ENCODE measurements at regions not wholly inside any gene's neighbourhood (a gene's known extent, or its start where the extent isn't known, plus 50 kb on each side); places are given as distances from the start of the nearest gene placed in this dataset.
A peak's percentile ranks its signal among the peaks of the same experiment; 100 is the strongest.
"Not testable (repeated sequence)": the region's sequence is repeated elsewhere in the genome, so short reads cannot be mapped to it uniquely, and the experiment has no call there.

DNA sequence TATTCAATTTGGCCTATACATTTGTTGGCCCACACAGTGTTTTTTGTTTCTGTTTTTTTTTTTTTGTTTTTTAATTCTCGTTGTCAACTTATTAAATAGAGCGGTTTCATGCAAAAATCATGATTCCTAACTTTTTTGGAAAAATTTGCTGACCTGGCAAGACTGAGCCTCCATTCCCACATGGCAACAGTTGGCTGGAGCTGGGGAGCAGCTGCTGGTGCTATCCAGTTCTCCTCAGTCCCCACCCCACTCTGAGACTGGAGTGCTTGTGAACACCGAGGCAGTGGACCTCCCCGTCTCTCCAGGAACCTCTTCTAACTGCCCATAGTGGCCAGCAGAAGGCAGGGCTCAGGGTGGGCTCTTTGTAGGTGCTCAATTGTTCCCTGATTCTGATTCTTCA is 95.7 kb upstream of the OTUD4 start:
- TF ChIP-seq, protein P1, sequence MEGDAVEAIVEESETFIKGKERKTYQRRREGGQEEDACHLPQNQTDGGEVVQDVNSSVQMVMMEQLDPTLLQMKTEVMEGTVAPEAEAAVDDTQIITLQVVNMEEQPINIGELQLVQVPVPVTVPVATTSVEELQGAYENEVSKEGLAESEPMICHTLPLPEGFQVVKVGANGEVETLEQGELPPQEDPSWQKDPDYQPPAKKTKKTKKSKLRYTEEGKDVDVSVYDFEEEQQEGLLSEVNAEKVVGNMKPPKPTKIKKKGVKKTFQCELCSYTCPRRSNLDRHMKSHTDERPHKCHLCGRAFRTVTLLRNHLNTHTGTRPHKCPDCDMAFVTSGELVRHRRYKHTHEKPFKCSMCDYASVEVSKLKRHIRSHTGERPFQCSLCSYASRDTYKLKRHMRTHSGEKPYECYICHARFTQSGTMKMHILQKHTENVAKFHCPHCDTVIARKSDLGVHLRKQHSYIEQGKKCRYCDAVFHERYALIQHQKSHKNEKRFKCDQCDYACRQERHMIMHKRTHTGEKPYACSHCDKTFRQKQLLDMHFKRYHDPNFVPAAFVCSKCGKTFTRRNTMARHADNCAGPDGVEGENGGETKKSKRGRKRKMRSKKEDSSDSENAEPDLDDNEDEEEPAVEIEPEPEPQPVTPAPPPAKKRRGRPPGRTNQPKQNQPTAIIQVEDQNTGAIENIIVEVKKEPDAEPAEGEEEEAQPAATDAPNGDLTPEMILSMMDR (IDR thresholded peaks at IDR 0.05; ENCODE audit: unreplicated experiment), result no peak
- DNase-seq (ENCODE audit: low spot score in 2 of 2, unreplicated experiment in 2 of 2), result no peak
- H3K4me3 Mint-ChIP-seq, result no peak overlapping the region
- peaks cover 15% of the 10 kb centered on the region for H3K4me1 Mint-ChIP-seq
- no peaks in the 10 kb centered on the region for H3K27me3 Mint-ChIP-seq (ENCODE audit: low read depth)
- peaks cover 4% of the 10 kb centered on the region for H3K36me3 Mint-ChIP-seq
- peaks cover 12% of the 10 kb centered on the region for H3K9me3 Mint-ChIP-seq
- peak overlapping the region; percentile 11 for H3K27ac Mint-ChIP-seq

DNA sequence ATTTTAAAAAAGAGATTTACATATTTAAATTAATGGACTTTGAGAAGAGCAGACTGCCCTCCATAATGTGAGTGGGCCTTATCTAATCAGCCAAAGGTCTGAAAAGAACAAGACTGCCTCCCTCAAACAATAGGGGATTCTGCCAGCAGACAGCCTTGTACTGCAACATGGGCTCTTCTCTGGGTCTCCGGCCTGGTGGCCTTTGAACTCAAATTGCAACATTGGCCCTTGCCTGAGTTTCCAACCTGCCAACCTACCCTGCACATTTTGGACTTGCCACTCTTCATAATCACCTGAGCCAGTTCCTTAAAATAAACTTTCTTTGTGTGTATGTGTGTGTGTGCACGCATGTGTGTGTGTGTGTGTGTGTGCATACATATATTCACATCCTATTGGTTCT is 90.8 kb upstream of the OTUD4 start:
- Mint-ChIP-seq H3K27me3 (ENCODE audit: low read depth) (no peaks in the 10 kb centered on the region), H3K4me1 (no peaks in the 10 kb centered on the region), H3K9me3 (peaks cover 12% of the 10 kb centered on the region), H3K4me3 (no peak overlapping the region), H3K27ac (no peak overlapping the region), H3K36me3 (peaks cover 4% of the 10 kb centered on the region)
- no peak for DNase-seq (ENCODE audit: low spot score in 2 of 2, unreplicated experiment in 2 of 2)
- TF ChIP-seq, protein P1 (IDR thresholded peaks at IDR 0.05; ENCODE audit: unreplicated experiment), result no peak

- Mint-ChIP-seq H3K4me1 (no peaks in the 10 kb centered on the region), H3K27ac (no peak overlapping the region), H3K27me3 (ENCODE audit: low read depth) (no peaks in the 10 kb centered on the region), H3K36me3 (no peaks in the 10 kb centered on the region), H3K9me3 (no peaks in the 10 kb centered on the region), H3K4me3 (no peak overlapping the region)
- TF ChIP-seq, protein P1 (IDR thresholded peaks at IDR 0.05; ENCODE audit: unreplicated experiment), result no peak
- no peak for DNase-seq (ENCODE audit: low spot score in 2 of 2, unreplicated experiment in 2 of 2)
These were observed 86.5 kb upstream of the OTUD4 start for GRCh38 chr4:145266881-145267280.

DNA sequence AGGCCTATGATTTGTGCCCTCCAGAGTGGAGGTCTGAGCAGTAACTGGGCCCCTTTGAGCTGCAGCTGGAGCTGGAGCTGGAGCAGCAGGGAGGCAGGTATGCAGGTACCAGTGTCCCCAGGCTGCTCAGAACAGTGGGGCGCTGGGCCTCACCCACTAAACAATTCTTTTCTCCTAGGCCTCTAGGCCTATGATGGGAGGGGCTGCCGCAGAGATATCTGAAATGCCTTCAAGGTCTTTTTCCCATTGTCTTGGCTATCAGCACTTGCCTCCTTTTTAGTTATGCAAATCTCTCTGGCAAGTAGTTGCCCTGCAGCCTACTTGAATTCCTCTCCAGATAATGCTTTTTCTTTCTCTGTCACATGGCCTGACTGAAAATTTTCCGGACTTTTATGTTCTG is 79.7 kb upstream of the OTUD4 start:
- no peak for DNase-seq (ENCODE audit: low spot score in 2 of 2, unreplicated experiment in 2 of 2)
- no peak overlapping the region for H3K4me3 Mint-ChIP-seq
- TF ChIP-seq, protein P1 (IDR thresholded peaks at IDR 0.05; ENCODE audit: unreplicated experiment), result no peak
- peaks cover 2% of the 10 kb centered on the region for H3K36me3 Mint-ChIP-seq
- H3K9me3 Mint-ChIP-seq, result peaks cover 17% of the 10 kb centered on the region
- H3K27me3 Mint-ChIP-seq (ENCODE audit: low read depth), result no peaks in the 10 kb centered on the region
- H3K4me1 Mint-ChIP-seq, result no peaks in the 10 kb centered on the region
- H3K27ac Mint-ChIP-seq, result no peak overlapping the region

DNA sequence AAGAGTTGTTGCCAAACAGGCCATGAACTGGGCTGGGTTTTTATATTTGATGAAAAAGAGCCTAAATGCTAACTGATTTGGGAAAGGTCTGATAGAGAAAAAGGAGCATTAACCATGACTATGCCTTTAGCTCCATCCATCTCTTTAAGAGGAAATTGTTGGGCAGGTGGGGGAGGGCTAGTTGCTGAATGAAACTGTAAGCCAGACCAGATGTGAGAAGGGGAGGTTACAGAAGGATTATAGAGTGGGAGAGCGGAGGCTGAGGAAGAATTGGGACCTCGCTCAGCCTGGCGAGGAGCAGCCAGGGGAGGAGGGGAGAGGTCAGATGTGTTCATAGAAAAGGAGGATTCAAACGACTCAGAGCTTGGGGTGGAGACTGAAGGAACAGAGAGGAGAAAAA is 74.9 kb upstream of the OTUD4 start:
- not testable (repeated sequence) for H3K27me3 Mint-ChIP-seq (ENCODE audit: low read depth); H3K36me3 Mint-ChIP-seq; H3K4me3 Mint-ChIP-seq; DNase-seq (ENCODE audit: low spot score in 2 of 2, unreplicated experiment in 2 of 2); H3K4me1 Mint-ChIP-seq; H3K27ac Mint-ChIP-seq
- H3K9me3 Mint-ChIP-seq, result peaks cover 15% of the 10 kb centered on the region

GRCh38 chr4:145252190-145252589 is 71.8 kb upstream of the OTUD4 start:
- H3K27me3 Mint-ChIP-seq (ENCODE audit: low read depth), result no peaks in the 10 kb centered on the region
- no peaks in the 10 kb centered on the region for H3K36me3 Mint-ChIP-seq
- no peak for DNase-seq (ENCODE audit: low spot score in 2 of 2, unreplicated experiment in 2 of 2)
- H3K27ac Mint-ChIP-seq, result no peak overlapping the region
- H3K9me3 Mint-ChIP-seq, result peaks cover 6% of the 10 kb centered on the region
- no peaks in the 10 kb centered on the region for H3K4me1 Mint-ChIP-seq
- TF ChIP-seq, protein P1 (IDR thresholded peaks at IDR 0.05; ENCODE audit: unreplicated experiment), result no peak
- H3K4me3 Mint-ChIP-seq, result no peak overlapping the region
